ENCODE measurements at regions not wholly inside any gene's neighbourhood (a gene's known extent, or its start where the extent isn't known, plus 50 kb on each side); places are given as distances from the start of the nearest gene placed in this dataset.
A peak's percentile ranks its signal among the peaks of the same experiment; 100 is the strongest.

DNA sequence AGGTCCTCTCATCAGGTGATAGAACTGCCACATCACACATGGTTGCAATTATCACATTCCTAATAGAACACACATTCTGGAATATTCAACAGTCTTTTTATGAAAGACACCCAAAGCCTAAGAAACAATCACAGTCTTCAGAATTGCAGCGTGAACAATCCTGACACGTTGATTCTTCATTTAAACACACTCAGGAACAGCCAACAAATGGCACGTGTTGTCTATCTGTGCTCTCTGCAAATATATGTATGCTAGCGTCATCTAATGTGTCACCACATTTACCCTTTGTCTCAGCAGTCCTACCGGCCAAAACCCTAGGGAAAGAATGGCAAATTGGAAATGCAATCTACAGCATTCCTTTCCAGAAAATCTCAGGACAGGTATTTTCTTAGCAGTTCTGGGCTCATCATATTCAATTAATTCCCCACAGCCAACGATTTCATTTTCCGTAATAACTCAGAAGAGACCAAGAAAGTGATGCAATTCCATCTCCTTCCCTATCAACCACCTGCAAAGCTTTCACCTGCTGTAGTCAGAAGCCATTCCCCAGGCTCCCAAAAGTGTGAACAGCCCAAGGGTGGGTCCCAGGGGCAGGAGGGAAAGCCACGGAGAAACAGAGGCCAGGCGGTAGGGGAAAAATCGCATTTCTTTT is 280.3 kb upstream of the JARID2 start:
- DNase-seq (ENCODE audit: low read depth) = no peak

DNA sequence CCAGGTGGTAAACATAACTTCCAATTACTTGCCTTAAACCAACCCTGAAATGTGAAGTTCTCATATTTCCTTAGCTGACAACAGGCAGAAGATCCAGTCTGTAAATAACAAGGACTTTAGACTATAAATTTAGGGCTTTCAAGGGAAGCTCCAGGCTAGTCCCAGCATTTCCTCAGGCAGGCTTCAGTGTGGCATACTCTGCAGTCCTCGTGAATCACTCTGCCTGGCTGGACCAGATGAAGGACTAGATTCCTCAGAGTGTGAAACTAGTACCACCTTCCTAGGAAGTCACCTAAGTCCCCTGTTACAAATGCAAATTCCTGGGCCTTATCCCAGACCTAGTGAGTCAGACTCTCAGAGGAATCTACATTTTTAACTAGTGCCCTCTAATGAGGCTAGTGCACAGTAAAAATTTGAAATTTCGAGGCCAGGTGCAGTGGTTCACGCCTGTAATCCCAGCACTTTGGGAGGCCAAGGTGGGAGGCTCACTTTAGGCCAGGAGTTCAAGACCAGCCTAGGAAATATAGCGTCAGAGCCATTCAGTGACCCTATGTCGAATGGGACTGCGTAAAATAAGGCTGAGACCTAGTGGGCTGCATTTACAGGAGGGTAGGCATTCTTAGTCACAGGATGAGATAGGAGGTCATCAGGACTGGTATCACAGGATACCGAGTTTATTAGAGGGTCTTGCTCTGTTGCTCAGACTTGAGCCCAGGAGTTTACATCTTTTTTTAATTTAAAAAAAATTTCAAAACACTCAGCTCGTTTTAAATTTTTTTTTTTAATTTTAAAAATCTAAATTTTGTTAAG is 279.6 kb upstream of the JARID2 start:
- DNase-seq (ENCODE audit: low read depth) = no peak

GRCh38 chr6:14966906-14967711 is 278.8 kb upstream of the JARID2 start:
- no peak for DNase-seq (ENCODE audit: low read depth)

DNA sequence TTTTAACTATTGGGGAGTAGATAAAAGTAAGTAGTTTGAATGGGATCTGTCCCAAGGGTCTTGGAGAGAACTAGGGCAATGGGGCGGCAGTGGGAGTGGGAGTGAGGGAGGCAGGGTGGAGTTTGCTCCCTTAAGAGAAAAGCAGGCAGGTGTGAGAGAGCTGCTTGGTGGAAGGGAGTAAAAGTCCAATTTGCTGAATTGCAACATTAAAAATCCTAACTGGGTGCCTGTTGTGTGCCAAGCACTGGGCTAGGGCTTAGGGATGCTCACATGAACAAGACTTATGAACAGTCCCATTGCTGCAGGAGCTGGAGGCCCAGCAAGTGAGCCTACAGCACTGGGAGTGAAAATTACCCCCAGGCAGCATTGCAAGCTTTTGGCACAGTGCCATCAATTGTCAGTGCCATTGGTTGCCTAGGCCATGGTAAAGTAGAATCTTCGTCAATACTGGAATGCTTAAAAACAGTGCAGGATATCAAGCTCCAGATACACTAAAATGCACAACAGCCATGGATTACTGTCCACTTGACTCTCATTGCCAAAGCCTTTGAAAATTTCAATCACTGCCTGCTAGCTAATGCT is 277.7 kb upstream of the JARID2 start:
- DNase-seq (ENCODE audit: low read depth) = no peak

DNA sequence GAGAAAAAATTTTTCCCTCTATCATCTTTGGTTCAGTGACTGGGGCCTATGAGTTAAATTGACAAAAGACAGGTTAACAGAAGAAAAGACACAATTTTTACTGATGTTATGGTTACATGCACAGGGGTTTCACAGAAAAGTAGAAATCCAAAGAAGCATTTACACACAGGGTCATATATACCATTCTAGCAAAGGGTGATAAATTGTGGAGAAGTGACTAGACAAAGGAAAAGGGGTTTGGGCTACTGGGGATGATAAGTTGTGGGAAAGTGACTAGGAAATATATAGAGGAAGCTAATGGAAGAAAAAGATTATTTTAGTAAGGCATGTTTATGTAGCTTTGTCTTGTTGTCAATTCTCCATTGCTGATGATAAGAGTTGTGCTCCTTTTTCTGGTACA is 276.7 kb upstream of the JARID2 start:
- no peak for DNase-seq (ENCODE audit: low read depth)

DNA sequence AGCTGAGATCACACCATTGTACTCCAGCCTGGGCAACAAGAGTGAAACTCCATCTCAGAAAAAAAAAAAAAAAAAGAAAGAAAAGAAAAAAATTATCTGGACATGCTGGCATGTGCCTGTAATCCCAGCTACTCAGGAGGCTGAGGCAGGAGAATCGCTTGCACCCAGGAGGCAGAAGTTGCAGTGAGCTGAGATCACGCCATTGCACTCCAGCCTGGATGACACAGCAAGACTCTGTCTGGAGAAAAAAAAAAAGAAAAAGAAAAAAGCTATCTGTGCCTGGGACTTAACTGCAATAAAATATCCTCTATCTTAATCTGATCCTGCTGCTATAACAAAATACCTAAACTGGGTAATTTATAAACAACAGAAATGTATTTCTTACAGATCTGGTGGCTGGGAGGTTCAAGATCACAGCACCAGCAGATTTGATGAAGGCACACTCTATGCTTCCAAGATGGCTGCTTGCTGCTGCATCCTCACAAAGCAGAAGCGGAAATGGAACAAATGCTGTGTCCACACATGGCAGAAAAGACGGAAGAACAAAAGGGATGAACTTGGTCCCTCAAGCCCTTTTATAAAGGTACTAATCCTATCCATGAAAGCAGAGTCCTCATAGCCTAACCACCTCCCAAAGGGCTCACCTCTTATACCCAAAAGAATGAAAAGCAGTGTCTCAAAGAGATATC is 273.3 kb upstream of the JARID2 start:
- DNase-seq (ENCODE audit: low read depth) = no peak

- DNase-seq (ENCODE audit: low read depth) = no peak
These were observed 271.5 kb upstream of the JARID2 start for GRCh38 chr6:14974372-14974771.

DNA sequence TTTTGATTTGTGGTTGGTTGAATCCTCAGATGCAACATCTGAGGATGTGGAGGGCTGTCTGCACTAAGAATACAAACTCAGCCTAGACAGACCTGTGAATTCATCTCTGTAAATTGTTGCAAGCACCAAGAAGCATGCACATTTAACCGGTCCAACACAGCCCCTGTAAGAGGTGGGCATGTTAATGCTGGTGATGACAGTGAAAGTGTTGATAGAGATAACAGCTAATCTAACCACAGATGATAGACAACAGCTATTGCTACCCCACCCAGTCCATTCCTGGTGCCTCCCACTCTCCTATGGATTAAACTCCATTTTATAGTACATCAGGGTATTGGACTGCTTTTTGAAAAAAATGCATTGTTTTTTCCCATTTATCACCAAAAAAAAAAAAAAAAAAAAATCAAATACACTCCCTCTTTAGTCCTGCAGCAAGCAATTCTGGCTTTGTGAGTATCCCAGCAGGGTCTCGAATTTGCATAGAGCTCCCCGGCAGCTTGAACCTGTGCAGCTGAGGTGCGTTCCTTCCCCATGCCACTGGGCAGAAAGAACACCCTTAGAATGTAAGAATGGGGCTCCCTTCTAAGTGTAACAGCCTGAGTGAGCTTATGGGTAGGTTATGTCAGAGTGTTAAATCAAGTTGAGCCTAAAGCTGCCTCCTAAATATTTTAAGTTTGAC is 270.9 kb upstream of the JARID2 start:
- no peak for DNase-seq (ENCODE audit: low read depth)

DNA sequence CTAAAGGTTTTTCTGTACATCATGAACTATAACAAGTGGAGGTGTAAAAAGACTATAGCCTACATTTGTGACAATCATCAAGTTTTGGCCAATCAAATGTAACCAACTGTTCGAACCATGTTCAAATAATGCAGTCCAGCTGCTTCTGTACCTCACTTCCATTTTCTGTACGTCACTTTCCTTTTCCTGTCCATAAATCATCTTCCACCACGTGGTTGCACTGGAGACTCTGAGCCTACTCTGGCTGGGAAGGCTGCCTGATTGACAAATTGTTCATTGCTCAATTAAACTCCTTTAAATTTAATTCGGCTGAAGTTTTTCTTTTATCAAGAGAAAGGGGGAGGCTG is 270.4 kb upstream of the JARID2 start:
- no peak for DNase-seq (ENCODE audit: low read depth)

DNA sequence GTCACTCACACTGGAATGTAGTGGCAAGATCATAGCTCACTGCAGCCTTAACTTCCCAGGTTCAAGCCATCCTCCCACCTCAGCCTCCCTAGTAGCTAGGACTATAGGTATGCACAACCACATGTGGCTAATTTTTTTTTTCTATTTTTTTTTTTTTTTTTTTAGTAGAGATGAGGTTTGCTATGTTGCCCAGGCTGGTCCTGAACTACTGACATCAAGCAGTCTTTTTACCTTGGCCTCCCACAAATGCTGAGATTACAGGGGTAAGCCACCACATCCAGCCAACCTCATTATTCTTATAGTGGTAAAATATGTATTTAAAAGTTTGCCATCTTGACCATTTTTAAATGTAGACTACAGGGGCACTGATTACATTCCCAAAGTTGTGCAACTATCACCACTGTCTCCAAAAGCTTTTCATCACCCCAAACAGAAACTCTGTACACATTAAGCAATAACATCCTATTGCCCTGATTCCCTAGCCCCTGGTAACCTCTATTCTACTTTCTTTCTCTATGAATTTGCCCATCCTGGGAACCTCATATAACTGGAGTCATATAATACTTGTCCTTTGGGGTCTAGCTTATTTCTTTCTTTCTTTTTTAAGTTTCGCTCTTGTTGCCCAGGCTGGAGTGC is 268.0 kb upstream of the JARID2 start:
- DNase-seq (ENCODE audit: low read depth) = no peak

GRCh38 chr6:14981960-14982359 is 263.9 kb upstream of the JARID2 start:
- no peak for DNase-seq (ENCODE audit: low read depth)

- DNase-seq (ENCODE audit: low read depth) = peak; percentile 41
These were observed 262.0 kb upstream of the JARID2 start for GRCh38 chr6:14983599-14984518.

DNA sequence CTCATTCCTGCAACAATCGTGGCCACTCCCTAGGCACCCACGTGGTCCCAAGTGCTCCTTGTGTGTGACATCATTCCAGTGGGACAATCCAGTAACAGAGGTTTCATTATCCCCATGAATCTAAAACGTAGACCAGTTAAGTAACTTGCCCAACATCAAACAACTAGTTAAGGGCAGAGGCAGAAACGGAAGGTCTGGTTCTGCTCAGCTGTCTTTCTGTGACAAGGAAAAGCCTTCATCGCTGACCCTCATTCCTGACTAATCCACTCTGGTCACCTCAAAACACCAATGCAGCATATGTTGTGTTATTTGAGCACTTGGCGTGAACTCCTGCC is 261.4 kb upstream of the JARID2 start:
- peak; percentile 56 for DNase-seq (ENCODE audit: low read depth)

DNA sequence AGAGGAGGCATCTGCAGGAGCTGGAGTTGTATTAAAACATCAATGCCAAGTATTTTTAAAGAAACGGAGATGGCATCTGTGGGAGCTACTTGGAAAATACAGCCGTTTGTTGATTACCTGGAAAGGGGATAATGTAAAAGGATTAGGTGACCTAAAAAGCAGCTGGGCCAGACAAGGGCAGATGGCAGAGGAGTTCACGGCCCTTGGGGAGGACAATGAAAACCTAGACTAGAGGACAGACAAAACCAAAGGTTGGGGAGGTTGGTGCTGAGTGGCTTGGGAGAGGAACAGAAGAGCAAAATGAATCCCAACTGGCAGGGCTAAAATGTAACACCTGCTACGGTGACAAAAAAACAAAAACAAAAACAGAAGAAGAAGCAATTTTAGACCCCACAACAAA is 260.5 kb upstream of the JARID2 start:
- no peak for DNase-seq (ENCODE audit: low read depth)

DNA sequence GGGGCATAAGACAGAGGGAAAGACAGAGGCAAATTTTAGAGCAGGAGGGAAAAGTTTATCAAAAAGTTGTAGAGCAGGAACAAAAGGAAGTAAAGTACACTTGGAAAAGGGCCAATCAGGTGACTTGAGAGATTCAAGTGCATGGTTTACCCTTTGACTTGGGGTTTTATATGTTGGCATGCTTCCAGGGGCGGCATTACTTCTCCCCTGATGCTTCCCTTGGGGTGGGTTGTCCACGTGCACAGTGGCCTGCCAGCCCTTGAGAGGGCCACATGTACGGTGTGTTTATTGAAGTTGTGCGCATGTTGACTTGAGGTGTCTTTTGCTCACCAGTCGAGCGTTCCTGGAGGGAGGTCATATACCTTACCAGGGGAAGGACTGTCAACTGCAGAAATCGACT is 259.5 kb upstream of the JARID2 start:
- no peak for DNase-seq (ENCODE audit: low read depth)

DNA sequence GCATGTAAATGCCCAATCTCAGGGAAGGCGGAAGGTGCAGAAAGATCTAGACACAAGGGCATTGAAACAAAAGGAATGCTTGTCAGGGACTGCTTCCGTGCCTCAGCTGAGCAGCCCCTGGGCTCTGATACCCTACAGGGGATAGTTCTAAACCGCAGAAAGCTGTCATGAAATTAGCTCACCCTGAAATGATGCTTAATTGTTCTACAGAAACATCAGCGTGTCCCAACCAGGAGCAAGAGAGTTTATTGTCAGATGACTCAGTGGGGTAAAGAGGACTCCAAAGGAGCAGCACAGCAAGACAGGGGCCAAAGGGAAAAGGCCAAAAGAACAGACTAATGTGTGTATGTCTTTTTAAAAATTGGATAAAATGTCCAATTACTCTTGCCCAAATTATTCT is 258.4 kb upstream of the JARID2 start:
- peak; percentile 53 for DNase-seq (ENCODE audit: low read depth)

- no peak for DNase-seq (ENCODE audit: low read depth)
These were observed 253.5 kb upstream of the JARID2 start for GRCh38 chr6:14992382-14992781.

DNA sequence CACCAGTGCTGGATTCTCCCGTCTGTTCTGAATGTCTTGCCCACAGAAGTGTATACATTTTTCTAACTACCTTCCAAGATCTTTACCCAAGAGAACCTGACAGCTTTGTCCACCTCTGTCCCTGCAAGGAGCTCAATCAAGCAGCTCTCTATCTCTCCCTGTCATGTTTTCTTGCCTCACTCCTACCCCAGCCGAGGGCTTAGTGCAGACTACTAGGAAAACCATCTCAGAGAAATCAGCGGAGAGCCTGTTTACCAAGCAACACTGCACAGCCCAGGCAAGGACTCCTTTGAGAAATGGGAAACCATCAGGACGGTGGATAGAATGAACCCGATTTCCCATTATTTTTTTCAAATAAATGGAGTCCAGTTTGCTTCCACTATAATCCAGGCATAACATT is 250.7 kb upstream of the JARID2 start:
- no peak for DNase-seq (ENCODE audit: low read depth)

- DNase-seq (ENCODE audit: low read depth) = no peak
These were observed 249.8 kb upstream of the JARID2 start for GRCh38 chr6:14995966-14996602.

Measured in Daoy (cell line).